Epidermal melanocyte (primary cell): ENCODE measurements at regions not wholly inside any gene's neighbourhood (a gene's known extent, or its start where the extent isn't known, plus 50 kb on each side); places are given as distances from the start of the nearest gene placed in this dataset.

Source experiments
- DNase-seq: peaks from one replicate; pipeline ENCODE4 v3.0.0; 2011; ENCODE audit warnings: low spot score; ENCODE audit not compliant: insufficient read length

DNA sequence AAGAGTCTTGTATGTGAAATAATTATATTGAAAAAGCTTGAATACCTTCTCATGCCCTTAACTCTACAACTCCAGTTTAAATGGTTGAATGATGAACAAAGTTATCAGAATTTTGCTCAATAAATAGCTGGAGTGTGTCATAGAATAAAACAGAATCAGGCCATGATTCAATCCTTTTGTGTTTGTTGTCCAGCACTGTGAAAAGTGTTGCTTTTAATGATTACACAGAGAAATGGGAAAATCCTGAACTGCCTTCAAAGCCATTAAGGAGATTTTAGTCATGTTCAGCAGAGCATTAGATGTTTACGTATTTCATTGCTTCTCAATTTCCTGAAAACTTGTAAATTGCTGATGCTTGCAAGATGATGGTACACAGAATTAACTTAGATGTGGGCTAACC is 262.9 kb upstream of the BTBD3 start:
- no peak for DNase-seq

DNA sequence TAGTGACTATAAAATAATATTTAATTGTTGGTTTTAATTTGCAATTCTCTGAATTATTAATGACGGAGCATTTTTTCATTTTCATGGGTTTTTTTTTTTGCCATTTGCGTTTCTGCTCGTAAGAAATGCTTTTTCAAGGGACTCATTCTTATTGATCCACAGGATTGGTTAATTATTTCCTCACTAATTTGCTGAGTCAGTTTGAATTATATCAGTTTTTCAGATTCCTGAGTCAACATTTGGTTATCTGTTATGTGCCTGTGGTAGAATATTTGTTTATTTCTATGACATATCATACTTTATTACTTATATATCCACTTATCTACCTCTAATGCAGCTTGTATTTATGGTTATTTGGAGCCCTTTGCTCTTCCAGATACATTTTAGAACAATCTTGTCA is 257.0 kb upstream of the BTBD3 start:
- DNase-seq: no peak

DNA sequence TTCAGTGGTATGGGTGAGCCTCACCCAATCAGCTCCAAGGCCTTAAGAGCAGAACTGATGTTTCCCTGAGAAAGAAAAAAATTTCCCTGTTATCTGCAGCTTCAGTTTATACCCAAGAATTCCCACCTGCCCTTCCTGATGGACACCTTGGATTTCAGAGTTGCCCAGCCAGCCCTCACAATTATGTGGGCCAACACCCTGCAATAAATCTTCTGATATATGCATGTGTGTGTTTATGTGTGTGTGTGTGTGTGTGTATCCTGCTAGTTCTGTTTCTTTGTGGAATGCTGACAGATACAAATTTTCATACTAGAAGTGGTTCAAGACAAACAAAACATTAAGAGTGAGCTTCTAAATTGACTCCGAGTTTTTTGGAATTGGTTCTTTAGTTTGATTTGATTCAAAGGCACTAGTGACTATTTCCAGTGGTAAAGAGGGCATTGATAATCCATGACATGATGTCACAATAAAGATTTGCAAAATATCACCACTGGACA is 246.6 kb upstream of the BTBD3 start:
- no peak for DNase-seq

DNA sequence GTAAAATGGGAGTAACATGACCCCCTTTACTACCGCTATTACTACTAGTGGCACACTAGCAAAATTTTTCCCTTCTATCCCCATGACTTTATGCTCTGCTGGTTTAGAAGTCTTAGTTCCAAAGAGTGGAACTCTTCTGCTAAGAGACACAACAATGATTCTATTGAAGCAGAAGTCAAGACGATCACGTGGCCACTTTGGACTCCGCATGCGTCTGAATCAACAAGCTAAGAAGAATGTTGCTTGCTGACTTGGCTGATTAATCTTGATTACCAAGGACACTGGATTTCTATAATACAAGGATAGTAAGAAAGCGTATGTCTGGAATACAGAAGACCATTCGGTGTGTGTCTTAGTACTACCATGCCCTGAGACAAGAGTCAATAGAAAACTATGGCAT is 244.7 kb upstream of the BTBD3 start:
- no peak for DNase-seq

DNA sequence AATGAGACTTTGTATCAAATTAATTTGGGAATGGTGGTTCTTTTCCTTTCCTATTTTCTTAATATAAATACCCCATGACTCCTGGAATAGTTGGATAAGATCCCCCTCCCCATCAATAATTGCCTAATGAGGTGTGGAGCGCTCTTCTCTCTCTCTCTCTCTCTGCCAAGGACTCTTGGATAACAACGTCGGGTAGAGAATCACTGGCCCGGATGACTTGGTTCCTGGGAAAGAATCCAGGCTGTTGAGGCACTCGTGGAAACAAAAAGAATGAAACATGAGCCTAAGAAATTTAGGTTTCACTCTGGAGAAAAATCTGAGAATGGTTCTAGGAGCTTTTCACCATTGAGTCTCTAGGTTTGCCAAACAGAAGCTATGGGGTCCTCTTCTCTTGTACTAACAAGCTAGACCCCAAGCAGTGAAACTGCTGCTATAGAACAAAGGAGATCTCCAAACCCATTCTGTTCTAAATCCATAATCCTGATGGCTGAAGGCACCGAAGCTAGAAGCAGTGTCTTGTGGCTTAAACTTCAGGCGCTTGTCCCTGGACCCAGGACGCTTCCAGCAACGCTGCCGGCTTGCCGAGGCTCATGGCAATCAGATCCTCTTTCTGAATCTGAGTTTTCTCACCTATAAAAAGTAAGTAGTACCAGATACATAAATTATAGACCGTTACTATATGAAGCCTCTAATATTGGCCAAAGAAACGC is 241.6 kb upstream of the BTBD3 start:
- no peak for DNase-seq

DNA sequence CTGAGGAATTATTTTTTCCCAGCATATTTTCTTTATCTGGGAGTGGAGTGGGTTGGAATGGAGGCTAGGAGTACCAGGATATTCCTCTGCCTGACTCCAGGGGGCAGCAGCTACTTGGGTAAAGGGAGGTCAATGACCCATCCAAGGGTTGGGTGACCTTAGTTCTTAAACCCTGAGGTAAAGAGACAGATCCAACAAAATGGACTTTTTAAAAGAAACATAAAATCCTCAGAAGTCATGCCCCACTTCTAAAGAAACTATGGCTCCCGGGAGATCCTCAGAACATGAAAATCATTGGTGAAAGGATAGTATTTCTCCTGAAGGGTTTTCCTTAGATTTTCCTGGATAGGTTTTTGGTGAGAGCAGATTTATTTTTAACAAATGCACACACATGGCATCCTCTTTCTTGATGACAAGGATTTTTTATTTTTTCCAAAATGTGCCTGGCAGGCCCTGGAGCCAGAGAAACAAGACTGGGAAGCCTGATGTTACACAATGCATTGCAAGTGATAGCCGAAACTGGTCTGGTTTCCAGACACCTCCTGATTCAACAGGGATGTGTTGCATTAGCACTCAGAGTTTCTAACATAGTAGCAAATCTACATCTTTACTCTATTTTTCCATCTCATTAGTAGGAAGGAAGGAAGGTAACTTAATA is 240.9 kb upstream of the BTBD3 start:
- DNase-seq: no peak

DNA sequence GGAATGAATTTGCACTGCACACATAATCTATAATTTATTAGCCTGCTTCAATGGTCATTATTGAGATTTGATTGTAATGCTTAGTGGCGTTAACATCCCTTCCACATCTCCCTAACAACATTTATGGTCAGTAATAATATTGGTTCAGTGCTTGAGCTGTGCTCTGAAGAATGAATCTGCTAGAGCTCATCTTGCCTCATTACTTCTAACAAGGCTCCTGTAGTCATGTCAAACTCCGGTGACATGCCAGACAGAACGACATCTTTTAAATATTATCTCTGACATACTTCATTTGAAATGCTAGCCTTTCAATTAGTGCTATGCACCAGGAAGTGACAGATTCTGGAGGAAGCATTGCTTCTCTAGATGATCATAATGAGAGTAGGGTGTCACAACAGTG is 240.3 kb upstream of the BTBD3 start:
- DNase-seq: no peak

DNA sequence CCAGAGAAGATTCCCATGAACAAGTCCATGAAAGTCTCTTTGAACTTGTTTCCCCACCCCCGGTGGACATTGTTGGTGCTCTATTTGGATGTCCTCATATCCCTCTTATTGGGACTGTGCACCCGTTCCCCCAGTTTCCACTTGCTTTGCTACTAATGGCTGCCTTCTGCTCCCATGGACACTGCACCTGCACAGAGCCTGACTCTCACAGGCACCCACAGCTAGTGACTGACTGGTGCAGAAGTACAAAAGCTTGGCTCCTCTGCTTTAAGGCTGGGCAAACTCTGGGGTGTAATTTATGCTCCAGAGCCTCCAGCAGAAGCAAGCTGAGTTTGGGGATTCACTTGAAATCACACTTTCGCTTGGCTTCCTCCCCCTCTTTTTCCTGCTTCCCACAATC is 239.9 kb upstream of the BTBD3 start:
- no peak for DNase-seq

DNA sequence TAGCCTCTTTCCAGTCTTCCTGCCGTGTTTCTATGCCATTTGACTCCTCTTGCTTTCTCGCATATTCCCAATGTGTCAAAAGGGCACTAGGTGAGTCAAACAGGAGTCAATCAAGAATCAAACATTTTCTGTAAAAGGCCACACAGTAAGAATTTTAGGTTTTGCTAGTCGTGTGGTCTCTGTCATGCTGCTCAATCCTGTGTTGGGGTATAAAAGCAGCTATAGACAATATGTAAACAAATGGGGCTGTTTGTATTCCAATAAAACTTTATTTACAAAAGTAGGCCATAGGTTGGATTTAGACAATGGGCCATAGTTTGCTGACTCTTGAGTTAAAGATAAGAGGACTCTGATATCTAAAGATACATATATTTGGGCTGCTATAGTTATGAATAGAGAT is 235.4 kb upstream of the BTBD3 start:
- no peak for DNase-seq

DNA sequence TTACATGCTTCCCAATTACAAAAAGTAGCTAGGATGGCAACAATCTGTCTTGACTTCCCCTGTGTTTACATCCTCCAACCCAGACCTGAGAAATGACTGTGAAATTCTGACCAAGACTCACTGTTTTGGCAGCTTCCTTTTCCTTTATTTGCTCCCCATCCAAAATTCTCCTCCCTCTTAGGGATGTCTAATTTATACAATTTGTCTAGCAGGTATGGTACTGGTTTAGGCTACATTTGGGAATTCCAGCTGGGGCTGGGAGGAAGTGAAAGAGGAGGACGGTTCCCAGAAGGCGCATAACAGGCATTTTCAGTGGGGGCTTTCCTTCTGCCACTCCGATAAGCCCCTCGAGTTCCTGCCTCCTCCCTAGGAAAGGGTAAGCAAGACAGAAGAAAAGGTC is 231.5 kb upstream of the BTBD3 start:
- DNase-seq: no peak

DNA sequence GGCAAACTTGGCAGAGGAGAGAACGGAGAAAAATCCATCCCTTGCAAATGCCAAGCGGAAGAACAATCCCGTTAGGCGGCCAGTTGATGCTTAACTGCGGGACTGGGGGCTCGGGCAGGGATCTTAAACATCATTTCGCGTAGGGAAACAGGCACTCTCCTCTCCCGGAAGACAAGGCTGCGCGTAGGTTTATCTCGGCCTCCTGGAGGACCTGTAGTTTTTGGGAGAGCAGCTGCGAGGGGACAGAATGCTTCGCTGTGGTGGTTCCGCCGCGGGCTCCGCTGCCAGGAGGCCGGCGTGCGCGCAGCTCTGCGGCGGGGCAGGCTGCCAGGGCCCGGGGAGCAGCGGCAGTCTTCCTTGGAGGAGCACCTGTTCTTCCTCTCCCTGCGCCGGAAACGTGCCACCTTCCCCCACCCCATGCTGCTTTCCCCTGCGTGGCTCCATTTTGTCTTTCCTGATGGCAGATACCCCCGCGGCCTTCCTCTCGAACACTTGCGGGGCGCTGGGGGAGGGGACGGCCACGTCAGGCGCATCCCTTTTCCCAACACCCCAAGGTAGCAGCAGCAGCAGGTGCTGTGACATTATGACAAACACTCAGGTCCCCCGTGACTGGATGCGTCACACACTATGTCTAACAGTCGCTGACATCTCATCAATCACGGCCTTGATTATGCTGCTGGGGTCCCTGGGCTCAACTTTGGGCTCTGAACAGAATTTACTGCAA is 230.7 kb upstream of the BTBD3 start:
- DNase-seq: no peak

DNA sequence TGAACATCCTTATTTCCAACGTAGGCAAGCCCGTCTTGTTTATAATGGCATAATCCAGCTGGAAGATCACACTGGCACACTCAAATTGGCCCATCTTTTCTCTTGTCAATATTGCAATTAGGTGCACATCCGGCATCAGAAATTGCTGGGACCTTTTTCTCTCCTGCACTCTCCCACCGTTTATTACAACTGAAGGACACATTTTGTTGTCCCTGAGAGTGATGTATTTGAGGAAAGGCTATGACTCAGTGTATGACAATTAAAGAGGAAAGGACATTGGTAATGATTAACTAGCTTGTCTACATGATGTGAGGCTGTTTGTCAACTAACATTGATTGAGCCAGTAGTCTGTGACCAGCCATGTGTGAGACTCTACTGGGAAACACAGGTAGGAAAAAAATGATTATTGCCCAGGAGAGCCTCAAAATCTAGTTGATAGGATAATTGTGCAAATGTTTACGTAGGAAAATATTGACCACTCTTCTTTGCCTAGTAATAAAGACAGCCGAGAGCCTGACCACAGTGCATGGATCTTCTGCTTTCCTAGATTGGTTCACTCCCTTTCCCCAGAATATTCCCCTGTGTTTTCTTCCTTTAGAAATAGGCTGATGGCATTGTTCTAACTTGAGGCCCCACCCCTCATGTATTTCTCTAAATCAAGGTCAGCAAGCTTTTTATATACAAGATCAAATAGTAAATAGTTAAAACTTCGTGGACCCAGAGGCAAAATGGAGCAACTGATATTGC is 230.0 kb upstream of the BTBD3 start:
- DNase-seq: no peak

DNA sequence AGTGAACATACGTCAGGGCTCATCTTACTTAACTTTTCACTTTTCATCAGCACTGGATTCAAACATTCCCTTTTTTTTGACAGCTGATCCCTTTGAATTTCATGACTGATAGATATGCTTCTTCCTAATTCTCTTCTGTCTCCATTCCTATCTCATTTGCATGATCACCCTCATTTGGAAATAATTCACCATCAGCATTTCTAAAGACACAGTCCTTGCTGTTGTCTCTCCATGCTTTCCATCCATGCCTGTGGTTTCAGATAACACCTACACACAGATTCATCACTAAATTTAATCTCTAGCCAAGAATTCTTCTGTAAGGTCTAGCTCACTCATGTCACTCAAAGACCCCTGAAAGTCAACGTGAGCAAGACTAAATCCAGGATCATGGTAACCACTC is 228.4 kb upstream of the BTBD3 start:
- no peak for DNase-seq

DNA sequence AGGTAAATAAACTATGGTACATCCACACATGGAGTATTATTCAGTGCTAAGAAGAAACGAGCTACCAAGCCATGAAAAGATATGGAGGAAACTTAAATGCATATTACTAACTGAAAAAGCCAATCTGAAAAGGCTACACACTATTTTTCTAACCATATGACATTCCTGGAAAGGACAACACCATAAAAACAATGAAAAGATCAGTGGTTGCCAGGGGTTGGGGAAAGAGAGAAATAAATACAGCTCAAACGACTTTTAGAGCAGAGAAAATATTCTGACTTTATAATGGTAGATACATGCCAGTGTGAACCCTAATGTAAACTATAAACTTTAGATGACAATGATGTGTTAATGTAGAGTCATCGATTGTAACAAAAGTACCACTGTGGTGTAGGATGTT is 225.9 kb upstream of the BTBD3 start:
- DNase-seq: no peak

DNA sequence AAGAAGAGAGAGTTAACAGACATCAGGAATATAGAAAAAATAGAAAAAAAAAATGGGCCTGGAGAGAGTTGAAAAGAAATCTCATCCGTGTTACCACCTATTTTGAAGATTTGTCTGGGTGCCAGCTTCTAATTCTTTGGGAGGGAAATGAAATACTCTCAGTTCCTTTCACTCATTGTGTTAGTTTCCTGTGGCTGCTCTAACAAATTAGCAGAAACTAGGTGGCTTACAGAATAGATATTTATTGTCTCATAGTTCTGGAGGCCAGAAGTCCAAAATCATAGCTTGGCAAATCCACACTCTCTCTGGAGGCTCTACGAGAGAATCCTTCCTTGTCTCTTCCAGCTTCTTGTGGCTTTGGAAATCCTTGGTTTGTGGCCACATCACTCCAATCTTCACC is 225.1 kb upstream of the BTBD3 start:
- DNase-seq: no peak

DNA sequence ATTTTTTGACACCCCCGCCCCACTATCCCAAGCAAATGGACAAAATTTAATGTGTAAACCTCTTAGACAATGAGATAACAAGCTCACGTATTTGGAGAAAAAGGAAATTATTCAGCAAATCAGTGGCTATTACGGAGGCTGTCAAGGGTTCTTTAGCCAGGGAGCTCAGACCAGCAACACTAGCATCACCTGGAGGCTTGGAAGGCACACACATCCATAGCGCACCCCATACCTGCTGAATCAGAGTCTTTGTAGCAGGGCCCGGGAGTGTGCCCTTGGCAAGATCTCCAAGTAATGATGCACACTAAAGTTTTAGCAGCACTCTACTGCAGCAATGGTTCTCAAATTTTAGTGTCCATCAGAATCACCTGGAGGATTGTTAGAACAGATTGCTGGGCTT is 223.2 kb upstream of the BTBD3 start:
- no peak for DNase-seq

DNA sequence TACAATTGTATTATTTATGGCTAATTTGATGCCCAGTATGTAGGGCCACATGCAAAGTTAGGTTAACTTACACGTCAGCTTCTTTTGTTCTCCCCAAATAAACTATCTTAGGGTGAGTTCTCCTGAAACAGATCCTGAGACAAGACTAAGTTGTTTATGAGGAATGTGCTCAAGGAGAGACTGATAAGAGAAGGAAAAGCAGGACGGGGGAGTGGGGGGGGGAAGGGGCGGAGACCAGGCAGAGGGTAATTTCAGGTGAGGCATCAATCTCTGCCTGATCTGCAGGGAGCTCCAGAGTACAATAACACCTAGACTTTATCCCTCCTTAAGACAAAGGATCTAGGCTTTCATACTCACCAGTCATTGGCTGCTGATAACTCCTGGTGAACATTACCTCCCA is 220.6 kb upstream of the BTBD3 start:
- DNase-seq: no peak

DNA sequence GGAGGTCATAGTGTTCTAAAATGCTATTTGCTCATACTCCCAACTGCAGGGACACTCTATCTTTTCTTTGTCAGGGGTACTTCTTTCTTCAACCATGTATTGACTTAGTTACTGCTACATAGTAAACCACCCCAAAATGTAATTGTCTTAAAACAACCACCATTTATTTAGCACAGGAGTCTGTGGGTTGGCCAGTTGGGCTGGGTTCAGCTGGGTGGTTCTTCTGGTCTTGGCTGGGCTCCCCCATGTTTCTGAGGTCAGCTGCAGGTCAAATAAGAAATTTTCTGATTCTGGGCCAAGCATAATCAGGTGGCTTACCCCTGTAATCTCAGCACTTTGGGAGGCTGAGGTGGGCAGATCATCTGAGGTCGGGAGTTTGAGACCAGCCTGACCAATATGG is 220.0 kb upstream of the BTBD3 start:
- DNase-seq: no peak

DNA sequence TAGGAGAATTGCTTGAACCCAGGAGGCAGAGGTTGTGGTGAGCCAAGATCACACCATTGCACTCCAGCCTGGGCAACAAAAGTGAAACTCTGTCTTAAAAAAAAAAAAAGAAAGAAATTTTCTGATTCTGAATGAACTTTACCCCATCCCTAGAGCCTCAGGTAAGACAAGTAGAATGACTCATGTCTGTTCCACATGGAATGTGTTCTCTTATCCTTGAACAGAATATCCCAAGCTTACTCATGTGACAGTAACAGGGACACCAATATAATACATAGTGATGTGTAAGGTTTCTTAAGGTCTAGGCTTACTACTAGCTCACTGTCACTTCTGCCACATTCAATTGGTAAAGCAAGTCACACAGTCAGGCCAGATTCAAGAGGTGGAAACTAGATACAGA is 219.6 kb upstream of the BTBD3 start:
- no peak for DNase-seq

DNA sequence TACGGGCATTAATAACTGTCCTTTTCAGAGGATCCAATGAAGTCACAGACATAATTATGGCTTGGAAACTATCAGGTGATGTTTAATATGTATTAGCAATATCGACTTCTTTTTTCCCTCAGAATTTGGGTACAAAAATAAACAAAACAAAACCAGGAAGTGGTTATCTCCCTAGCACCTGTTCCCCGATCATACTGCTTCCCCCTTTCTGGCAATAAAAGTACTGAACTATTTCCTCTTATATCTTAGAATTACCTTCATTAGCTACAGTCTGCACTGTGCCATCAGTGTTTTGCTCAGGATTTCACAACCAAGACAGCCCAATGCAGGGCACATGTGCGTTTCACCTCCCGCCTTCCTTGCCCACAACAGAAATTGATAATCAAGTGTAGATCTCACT is 216.9 kb upstream of the BTBD3 start:
- no peak for DNase-seq

DNA sequence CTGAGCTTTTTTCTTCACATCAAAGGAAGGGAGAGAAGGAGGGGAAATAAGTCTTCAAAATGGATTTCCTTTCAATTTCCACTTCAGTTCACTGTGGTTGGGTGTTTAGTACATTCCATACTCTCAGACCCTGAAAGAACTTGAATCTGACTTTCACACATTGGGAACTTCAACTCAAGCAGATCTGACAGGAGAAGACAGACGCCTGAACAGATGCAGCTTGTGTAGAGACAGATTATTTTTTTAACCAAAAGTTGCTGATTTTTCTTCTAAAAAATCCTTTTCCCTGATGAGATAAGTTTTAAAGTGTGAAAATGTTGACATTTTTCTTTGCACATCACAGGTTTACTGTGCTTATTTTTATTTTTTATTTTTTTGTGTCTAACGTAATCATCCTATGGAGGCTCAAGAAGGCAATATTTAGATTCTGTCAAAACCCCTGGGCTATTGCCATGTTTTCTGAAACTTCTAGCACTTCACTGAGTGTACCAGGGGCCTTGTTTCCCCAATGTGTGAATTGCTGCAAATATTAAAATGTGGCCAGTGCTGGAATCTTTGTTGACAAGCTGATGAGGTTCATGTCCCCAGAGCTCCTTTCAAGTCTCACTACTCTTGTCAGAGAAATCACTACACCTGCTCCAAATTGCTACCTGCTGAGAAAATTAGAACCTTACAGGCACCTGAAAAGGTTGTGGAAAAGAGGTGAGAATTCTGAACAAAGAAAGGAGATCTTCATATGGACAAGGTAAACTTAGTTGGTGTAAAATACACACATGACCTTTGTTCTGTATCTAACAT is 214.8 kb upstream of the BTBD3 start:
- no peak for DNase-seq
